HG03108 (cell line): ENCODE measurements at regions not wholly inside any gene's neighbourhood (a gene's known extent, or its start where the extent isn't known, plus 50 kb on each side); places are given as distances from the start of the nearest gene placed in this dataset.
A peak's percentile ranks its signal among the peaks of the same experiment; 100 is the strongest.

ENCODE experiments used
- ATAC-seq: cut with Tn5 transposase; IDR thresholded peaks from one replicate; pipeline ENCODE4 v1.9.1; 2021; ENCODE audit warnings: moderate library complexity; ENCODE audit not compliant: unreplicated experiment

- ATAC-seq = no peak
Measured at GRCh38 chr6:82072751-82073150, 174.8 kb downstream of the IBTK start.

- no peak for ATAC-seq
Measured at GRCh38 chr6:82072121-82072521, 175.4 kb downstream of the IBTK start.

- ATAC-seq = no peak
Measured at GRCh38 chr6:82068721-82069120, 178.8 kb downstream of the IBTK start.

GRCh38 chr6:82066991-82067411, 180.5 kb downstream of the IBTK start:
- peak; percentile 97 for ATAC-seq

GRCh38 chr6:82066196-82066595, 181.3 kb downstream of the IBTK start:
- ATAC-seq = no peak

- ATAC-seq = no peak
Measured at GRCh38 chr6:82063574-82063973, 184.0 kb downstream of the IBTK start.

- no peak for ATAC-seq
Measured at GRCh38 chr6:82062219-82062618, 185.3 kb downstream of the IBTK start.

GRCh38 chr6:82057846-82058554, 189.5 kb downstream of the IBTK start:
- no peak for ATAC-seq

GRCh38 chr6:82056567-82056966, 191.0 kb downstream of the IBTK start:
- ATAC-seq = no peak

GRCh38 chr6:82045965-82046756, 201.4 kb downstream of the IBTK start:
- no peak for ATAC-seq

GRCh38 chr6:82040405-82041221, 206.9 kb downstream of the IBTK start:
- peak; percentile 88 for ATAC-seq

GRCh38 chr6:82038631-82039030, 208.9 kb downstream of the IBTK start:
- no peak for ATAC-seq

GRCh38 chr6:82035526-82035925, 212.0 kb downstream of the IBTK start:
- ATAC-seq = no peak

GRCh38 chr6:82033631-82034211, 213.8 kb downstream of the IBTK start:
- ATAC-seq = no peak

- ATAC-seq = no peak
Measured at GRCh38 chr6:82032444-82032843, 215.1 kb downstream of the IBTK start.

- ATAC-seq = no peak
Measured at GRCh38 chr6:82030761-82031503, 216.6 kb downstream of the IBTK start.

- ATAC-seq = no peak
Measured at GRCh38 chr6:82030301-82030700, 217.2 kb downstream of the IBTK start.

- no peak for ATAC-seq
Measured at GRCh38 chr6:82025271-82025670, 222.3 kb downstream of the IBTK start.

- ATAC-seq = no peak
Measured at GRCh38 chr6:82022614-82023129, 224.9 kb downstream of the IBTK start.

- no peak for ATAC-seq
Measured at GRCh38 chr6:82017773-82018172, 229.8 kb downstream of the IBTK start.
